Inflammatory macrophage (primary cell): ENCODE measurements at regions not wholly inside any gene's neighbourhood (a gene's known extent, or its start where the extent isn't known, plus 50 kb on each side); places are given as distances from the start of the nearest gene placed in this dataset.
A peak's percentile ranks its signal among the peaks of the same experiment; 100 is the strongest.

Source experiments
- DNase-seq, 2 donors: peaks; one replicate each; pipeline ENCODE4 v3.0.0-alpha.2; 2020 to 2022

DNA sequence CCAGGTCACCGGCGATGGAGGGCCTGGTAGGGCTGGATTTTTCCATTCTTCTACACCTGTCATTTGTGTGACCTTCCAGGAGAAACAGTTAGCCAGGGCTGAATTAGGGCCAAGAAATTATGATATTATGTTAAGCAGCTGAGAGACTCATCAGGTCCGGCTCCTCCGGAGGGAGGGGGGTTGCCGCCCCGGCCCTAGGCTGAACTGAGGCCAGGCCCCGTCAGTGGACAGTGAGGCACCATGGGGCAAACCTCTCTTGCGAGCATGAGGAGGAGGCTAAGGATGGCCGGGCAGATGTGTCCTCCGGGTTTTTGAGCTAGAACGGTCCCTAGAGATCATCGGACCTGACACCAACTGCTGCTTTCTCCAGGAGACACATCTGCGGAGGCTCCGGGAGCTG, 150.1 kb downstream of the SOX11 start:
- DNase-seq = no peak

DNA sequence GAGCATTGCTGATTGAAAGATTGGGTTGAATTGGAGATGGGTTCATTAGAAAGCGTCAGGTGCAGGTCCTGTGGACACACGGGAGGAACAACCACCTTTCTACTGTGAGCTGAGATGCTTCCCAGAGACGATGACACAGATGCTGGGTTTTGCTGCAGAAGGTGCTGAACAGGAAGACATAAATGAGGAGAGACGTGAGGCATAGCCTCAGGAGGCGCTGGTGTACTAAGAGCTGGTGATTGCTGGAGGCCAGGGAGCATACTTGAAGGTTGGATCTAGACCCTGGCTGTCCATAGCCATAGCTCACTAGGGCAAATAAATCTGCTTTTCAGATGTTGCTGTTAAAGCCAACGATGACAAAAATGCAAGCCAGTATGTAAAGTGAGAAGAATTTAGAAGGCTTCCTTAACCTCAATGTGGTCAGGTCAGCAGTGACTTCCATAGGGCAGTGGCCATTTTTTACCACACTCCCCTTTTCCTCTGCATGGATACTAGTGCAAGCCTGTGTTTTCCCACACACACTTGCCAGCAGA, 153.7 kb downstream of the SOX11 start:
- DNase-seq = no peak

DNA sequence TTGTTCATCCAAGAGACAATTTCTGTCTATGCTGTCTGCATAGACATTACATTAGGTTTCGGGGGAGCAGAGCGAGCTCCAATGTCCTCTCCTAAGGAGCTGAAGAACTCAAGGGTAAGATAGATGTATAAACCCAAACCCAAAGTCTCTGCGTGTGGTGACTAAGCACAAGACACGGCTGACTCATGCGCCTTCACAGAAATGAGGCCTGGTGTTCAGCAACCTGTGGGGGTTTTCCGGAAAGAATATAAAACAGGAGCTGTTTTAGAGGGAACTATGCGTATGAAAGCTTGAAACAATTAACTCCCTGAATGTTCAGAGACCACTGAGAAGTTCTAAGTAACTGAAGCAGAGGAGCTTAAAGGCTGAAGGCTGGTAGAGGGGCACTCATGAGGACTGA, 154.7 kb downstream of the SOX11 start:
- DNase-seq = no peak

DNA sequence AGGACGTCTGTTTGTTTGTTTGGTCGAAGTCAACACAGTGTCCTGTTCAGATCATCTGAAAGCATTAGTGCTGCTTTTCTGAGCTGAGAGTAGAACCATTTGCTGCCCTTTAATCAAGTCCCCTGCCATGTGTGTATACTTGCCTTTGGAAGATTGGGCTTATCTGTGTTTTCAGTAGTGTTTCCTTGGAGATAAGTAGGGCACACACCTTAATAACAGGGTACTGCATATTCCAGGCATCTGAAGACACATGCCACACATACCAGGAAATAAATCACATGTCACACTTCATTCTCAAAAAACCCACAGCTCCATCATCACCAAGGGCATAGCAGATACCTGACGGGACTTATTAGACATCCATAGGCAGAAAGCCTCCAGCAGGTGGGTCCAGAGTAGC, 157.4 kb downstream of the SOX11 start:
- no peak for DNase-seq

DNA sequence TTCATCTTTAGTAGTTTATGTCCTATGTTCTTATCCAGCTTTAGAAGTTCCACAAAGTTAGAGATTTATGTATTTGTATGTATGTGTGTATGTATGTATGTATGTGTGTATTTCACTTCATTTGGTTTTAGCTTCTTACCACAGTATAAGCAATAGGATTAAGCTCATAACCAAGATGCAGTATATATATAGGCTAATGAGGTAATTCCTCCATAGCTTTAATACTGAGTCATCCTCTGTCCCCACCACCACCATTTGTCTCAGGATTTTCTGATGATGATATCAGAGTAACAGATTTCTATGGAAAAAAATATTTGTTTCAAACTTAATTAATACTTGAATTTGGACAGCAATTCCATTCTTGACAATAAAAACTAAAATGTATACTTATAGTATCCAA, 159.2 kb downstream of the SOX11 start:
- DNase-seq = no peak

DNA sequence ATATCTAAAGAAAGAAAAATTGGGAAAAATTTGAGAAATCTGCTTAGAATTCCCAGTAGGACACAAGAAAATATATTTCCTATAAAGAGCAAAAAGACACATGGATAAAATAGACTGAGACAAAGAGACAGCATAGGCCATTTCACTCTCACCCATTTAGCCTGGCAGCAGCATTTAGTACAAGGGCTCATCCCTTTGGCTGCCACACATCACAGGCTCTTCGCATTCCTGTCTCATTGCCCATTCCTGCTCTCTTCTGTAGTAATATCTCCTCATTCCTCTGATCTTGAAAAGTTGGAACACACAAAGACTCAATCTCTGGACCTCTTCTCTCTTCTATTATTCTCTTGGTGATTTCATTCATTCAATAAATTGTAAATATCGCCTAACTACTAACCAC, 162.6 kb downstream of the SOX11 start:
- no peak for DNase-seq

DNA sequence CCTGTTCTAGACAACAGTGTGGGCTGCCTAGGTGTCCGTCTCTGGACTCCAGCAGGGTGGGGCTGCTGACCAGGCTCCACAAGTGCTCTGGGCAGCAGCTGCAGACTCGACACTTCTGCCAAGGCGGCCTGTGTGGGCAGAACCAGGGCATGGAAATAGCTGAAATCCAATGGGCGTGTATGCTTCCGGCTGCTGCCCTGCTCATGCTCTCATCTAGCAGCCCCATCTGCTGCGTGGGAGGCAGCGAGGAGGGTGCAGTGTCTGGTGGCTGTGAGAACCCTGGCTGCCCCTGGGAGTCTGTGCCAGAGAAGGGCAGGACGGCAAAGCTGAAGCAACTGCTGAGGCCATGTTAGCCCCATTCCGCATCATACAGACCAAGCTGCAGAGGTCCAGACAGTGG, 174.9 kb downstream of the SOX11 start:
- no peak for DNase-seq

DNA sequence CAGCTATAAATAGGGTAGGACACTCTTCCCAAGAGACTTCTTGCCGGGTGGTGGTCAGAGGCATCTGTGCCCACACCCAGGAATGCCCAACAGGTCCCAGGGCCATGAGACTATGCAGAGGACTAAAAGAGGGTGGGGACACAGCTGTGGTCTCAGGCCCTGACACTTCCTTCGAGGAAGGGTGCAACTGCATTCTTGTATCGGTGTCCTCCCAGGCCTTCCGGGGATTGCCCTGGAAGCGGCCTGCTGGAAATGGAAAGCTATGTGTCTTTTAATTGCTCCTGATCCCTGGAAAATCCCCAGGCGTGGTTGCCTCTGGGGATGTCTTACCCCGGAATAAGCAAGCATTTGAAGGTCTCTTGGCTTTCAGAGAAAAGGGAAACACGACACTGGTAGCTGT, 176.7 kb downstream of the SOX11 start:
- DNase-seq = no peak

DNA sequence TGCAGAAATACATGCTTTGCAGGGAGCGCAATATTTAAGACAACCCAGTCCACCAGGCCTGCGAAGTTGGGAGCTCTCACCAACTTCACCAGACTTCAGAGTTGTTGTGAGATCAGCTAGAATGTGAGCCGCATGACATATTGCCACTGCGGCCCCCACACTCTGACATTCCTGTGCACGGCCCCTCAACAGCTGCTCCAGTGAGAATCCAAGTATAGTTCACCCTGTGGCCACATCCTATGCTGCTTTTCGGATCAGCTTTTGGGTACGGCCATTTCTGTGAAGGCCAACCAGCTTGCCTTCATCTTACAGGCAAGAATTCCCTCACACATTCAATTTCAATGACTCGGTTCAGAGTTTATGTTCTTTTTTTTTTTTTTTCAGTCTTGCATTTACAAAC, 177.8 kb downstream of the SOX11 start:
- DNase-seq = no peak

DNA sequence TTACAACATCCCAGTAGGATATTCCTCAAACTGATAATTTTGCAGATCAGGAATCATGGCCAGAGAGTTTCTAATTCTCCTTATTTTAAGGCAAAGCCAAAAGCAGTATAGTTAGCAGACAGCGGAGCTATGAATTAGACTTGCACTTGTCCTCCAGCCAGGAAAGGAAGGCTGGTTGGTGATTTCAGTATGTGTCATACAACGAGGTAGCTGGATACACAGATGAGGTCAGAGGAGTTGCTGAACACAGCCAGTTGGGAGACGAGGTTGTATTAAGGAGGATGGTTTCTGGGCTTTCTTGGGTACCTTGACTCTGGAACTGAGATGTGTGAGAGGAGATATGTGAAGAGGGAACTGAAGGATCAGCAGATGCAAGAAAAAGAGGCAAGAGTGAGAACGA, 185.2 kb downstream of the SOX11 start:
- no peak for DNase-seq

DNA sequence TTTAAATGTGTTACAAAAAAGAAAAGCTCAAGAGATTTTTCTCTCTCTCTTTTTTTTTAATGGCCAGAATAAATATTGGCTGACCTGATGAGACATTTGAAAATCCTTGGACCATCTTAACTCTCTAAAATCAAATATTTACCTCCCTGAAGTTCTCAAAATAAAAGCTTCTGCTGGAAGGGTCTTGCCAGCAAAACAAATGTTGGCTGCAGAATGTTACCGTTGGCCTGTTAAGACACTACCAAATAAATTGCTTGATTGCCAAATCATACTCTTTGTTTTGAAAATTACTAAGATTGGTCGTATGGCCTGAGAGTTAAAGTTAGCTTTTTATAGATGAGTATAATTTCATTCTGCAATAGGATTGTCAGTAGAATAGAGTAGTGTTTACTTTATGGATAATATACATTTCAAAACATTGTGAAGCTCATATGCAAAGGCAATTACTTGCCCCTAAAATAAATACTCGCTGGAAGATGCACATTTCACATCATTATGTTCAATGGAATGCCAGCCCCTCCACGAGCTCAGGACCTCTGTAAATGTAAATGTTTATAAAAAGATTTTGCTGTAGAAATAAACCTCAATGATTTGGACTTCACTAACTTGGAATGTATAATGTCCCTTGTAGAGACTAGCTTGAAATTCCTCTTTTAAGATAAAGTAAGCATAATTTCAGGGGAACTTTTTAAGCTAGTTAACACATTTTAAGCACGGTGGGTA, 193.4 kb downstream of the SOX11 start:
- no peak for DNase-seq

DNA sequence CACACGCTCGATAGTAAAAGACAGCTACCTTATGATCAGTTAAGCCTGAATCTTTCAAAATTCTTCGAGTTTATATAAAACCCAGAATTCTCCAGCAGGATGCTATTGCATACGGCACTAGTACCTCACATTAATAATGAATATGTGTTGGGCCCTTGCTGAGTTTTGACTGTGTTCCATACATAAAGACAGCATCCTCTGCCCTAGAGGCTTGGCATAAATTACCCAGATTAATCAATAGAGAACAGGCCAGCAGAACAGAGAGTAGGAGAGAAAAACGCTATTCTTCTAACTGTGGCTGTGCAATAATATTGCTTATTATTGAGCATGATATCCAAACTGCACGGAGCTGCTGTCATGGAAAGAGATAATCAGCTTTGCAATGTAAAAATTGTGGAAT, 194.3 kb downstream of the SOX11 start:
- no peak for DNase-seq

DNA sequence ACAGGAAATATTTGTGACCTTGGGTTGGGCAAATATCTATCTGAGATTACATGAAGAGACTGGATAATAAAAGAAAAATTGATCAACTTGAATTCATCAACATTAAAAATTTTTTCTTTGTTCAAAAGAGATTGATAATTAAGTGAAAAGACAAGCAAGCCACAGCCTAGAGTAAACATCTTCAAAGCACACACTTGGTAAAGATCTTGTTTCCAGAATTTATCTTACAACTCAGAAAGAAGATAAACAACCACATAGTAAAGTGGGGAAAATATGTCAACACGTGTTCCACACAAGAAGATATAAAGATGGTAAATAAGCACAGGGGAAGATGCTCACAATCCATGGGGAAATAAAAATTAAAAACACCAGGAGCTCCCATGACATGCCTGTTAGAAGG, 195.9 kb downstream of the SOX11 start:
- DNase-seq = no peak

DNA sequence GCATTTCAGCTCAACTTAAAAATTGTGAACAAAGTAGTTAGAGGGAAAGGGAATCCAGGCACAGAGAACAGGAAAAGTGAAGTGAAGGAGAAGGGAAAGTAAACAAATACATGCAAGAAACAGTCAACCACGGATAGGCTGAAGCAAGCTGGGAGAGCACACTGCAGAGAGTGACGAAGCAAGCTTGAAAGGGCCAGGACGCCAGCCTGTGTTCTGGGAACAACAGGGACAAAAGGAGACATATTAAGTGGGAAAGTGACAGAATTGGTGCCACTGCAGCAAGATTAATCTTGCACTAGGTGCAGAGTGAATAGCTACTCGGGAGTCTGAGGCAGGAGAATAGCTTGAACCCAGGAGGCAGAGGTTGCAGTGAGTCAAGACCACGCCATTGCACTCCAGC, 197.3 kb downstream of the SOX11 start:
- no peak for DNase-seq

DNA sequence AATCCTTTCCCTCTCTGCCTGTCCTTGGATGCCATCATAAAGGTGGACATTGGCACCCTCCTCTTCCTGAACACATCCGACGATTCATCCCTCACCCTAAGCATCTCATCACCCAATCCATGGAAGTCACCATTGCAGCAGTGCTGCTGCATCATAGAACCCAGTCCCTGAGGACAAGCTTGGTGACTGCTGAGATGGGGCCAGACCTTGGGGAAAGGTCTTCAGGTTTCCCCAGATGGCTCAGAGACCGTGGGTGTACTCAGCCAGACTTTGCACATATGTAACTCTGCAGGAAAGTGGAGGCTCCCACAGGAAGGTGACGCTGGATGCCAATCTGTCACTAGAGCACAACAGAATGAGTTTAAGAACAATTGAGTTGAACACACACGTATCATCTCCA, 202.2 kb downstream of the SOX11 start:
- DNase-seq = no peak

DNA sequence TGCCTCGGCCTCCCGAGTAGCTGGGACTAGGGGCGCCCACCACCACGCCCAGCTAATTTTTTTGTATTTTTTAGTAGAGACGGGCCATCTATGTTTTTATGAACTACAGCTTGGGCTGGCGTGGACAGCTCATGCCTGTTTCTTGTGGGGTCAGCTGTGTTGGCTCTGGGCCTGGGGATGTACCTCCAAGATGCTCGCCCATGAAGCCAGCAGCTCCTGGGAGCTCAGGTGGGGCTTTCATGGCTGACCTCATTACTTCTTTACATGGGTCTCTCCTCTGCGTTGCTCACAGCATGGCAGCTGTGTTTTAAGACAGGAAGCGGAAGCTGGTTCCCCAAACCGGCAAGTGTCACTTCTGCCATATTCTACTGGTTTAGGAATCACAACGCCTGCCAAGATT, 203.1 kb downstream of the SOX11 start:
- DNase-seq = no peak

DNA sequence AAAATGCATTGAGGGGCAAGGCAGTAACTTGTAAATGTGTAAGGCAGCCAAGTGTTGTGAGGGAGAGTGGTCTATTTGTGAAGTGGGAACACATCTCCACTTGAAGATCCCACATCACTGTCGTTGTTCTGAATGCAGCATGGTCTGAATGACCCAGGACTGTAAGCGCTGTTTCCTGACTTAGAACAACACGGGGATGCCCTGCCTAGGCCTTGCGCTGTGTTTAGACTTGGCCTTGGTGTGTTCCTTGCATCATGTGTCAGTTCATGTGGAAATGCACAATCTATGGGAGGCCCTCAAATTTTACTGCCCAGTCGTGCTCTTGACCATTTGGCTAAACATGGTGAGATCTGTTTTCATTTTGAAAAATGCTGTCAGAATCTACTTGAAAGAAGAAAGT, 205.1 kb downstream of the SOX11 start:
- DNase-seq = no peak

DNA sequence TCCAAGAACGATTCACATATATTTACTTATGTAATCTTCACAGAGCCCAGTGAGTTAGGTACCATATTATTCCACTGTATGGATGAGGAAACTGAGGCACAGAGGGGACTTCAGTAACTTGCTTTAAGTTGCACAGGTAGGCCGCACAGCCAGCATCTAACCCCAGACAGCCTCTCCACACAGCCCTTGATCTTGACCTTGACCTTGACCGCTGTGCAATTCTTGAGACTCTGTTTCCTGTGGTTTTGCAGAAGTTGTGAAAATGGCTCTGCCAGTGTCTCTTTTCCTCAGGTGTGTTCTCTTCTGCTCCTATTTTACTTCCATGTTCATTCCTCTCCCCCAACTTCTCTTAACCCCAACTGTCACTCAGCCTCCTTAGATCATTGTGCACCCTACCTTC, 206.5 kb downstream of the SOX11 start:
- no peak for DNase-seq

DNA sequence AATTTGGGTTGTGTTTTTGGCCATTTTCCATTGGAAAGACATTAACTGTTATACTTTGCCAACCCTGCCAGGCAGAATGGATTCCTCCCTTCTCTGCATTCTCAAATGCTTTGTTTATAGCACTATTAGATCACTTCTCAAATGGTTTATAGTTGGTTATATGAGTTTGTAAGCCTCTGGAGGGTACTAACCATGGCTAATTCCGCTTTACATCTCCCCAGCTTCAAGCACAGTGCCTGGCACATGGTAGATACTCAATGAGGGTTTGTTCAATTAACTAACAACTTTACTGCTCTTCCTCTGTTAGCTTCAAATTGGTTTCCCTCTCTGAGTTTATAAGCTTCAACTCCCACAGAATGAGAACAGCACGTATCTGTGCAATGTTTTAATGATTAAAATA, 213.5 kb downstream of the SOX11 start:
- DNase-seq = no peak

DNA sequence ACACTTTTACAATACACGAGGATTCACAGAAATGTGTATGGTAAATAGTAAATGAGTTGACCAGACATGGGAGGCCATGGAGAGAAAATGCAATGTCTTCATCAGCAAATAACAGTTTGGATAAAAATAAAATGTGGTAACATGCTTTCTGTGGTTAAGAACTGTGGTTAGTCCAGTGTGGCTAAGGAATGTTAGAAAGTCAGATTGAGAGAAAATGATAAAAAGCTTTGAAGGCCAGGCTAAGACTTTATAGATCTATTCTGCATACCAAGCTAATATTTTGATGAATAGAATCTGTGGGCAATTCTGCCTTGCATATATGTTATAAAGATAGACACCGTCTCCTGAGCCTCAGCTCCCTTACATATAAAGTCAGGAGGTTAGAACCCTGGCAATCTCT, 215.9 kb downstream of the SOX11 start:
- no peak for DNase-seq

DNA sequence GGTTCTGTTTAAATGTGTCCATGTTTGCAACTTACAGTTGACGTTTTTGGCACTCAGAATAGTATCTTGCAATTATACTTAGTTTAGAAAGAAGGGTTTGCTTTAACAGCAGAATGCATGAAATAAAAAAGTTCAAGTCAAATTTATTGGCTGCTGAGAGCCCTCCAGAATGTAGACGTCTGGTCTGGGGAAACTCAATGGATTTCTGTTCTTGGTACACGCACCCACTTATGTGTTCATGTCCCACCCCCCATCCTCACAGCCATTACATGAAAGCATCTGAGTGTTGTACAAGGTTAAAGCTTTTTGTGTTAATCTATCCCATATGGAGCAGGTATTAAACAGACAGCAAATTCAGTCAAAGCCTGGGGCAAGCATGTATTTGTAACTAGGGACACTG, 219.5 kb downstream of the SOX11 start:
- no peak for DNase-seq

DNA sequence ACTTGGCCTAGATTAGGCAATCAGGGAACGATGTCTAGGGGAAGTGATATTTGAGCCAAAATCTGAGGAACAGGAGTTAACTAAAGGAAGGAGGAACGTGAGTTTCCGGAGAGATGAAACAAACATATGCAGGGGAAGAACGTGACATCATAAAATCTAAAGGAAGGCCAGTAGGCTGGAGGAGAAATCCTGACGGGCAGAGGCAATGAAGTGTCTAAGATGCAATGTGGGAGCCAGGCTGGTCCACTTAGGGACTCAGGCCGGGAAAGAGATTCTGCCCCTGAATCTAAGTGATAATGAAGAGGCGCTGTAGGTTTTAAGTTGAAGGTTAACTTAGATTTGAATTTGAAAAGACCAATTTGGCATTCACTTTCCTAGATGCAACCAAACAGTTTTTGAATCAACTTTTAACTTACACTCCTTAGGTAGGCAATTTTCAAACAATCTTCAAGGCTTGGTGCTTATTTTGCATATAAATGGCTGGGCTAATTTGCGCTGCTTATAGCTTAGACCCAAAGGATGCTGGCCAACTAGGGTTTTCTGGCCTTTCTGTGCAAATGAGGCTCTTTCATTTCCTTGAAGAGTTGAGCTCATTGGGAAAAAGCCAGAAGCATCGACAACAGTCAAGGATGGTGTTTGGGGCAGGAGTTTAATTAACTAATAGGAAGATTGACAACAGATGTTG, 221.7 kb downstream of the SOX11 start:
- no peak for DNase-seq

DNA sequence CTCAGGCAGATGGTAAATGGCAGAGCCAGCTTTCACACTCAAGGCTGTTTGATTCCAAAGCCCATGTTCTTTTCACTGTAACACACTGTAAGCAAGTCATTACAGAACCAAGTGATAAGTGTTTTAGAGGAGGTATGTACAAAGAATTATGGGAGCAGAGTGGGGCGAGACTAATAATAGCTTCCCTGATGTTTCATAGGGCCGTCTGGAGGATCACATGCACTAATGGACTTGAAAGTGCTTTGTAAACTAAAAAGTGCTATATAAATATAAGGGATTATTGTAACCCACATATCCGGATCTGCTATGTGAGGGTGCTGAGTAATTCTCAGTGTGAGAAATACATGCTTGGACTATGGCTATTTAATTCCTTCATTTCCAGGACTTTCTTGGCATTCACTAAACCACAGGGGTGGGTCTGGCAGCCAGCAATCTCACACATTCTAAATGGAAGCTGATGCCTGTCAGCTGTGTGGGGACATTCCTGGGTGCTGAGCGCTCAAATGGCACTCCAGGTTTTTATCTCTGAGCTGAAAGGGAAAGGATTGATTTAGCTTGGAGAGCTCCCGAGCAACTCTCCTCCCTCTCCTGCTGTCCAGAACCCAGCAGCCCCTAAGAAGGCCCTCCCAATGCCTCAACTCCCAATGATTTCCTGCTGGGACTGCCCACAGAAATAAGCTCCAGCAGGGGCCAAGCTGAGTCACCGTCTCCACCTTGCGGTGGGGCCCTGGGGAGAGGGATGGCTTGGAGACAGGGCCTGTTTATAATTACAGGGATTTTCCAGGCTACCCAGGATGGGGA, 222.8 kb downstream of the SOX11 start:
- DNase-seq = no peak

DNA sequence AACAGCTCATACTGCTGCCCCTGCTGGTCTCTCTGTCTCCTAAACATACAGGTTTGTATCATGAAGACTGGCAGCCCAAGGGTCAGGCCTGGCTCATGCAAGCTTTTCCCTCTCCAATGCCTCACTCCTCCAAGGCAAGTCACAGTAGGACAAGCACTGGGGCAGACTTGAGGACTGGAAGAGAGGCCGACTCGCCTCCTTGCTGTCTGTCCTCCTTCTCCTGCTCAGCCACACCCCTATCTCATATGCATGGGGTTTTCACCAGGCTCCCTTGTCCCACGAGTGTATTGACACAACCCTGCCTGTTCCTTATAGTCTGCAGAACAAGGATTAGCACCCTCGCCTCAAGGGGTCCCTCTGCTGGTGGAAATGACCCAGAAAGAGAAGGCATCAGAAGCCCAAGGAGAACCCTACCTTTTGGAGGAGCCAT, 223.7 kb downstream of the SOX11 start:
- peak in 1 of 2 donors; percentile 11 for DNase-seq
